ENCODE measurements at regions not wholly inside any gene's neighbourhood (a gene's known extent, or its start where the extent isn't known, plus 50 kb on each side); places are given as distances from the start of the nearest gene placed in this dataset.

- TF ChIP-seq CTCF (IDR thresholded peaks at IDR 0.05; ENCODE audit: extremely low read depth, insufficient read depth, missing control alignments): no peak
- in situ Hi-C loops (cut with MboI; ENCODE audit: low pct_unique_long_range_greater_than_20kb, low sequenced_read_pairs, unreplicated experiment): no loop called here
- DNase-seq (ENCODE audit: low spot score): no peak
Observed at GRCh38 chr2:62307469-62308389, 111.8 kb downstream of the B3GNT2 start.

- no peak for TF ChIP-seq CTCF (IDR thresholded peaks at IDR 0.05; ENCODE audit: extremely low read depth, insufficient read depth, missing control alignments)
- DNase-seq (ENCODE audit: low spot score): no peak
- in situ Hi-C loops (cut with MboI; ENCODE audit: low pct_unique_long_range_greater_than_20kb, low sequenced_read_pairs, unreplicated experiment): no loop called here
Observed at GRCh38 chr2:62306751-62307468, 111.0 kb downstream of the B3GNT2 start.

GRCh38 chr2:62305421-62306176 lies 109.7 kb downstream of the B3GNT2 start:
- in situ Hi-C loops (cut with MboI; ENCODE audit: low pct_unique_long_range_greater_than_20kb, low sequenced_read_pairs, unreplicated experiment): no loop called here
- no peak for DNase-seq (ENCODE audit: low spot score)
- TF ChIP-seq CTCF (IDR thresholded peaks at IDR 0.05; ENCODE audit: extremely low read depth, insufficient read depth, missing control alignments): no peak

GRCh38 chr2:62304429-62305417 lies 108.8 kb downstream of the B3GNT2 start:
- in situ Hi-C loops (cut with MboI; ENCODE audit: low pct_unique_long_range_greater_than_20kb, low sequenced_read_pairs, unreplicated experiment): no loop called here
- no peak for TF ChIP-seq CTCF (IDR thresholded peaks at IDR 0.05; ENCODE audit: extremely low read depth, insufficient read depth, missing control alignments)
- no peak for DNase-seq (ENCODE audit: low spot score)

- in situ Hi-C loops (cut with MboI; ENCODE audit: low pct_unique_long_range_greater_than_20kb, low sequenced_read_pairs, unreplicated experiment): no loop called here
- no peak for TF ChIP-seq CTCF (IDR thresholded peaks at IDR 0.05; ENCODE audit: extremely low read depth, insufficient read depth, missing control alignments)
- no peak for DNase-seq (ENCODE audit: low spot score)
Observed at GRCh38 chr2:62303788-62304187, 107.9 kb downstream of the B3GNT2 start.

Data from GM13977 (cell line).